IMR-90 (cell line): ENCODE measurements at regions not wholly inside any gene's neighbourhood (a gene's known extent, or its start where the extent isn't known, plus 50 kb on each side); places are given as distances from the start of the nearest gene placed in this dataset.

Experiments
- CHD1 ChIP-seq: IDR thresholded peaks from 2 replicates; pipeline ENCODE4 v1.6.1; 2012; ENCODE audit warnings: low read depth, low read length, improper control_type of control experiment
- MAZ ChIP-seq: IDR thresholded peaks from 2 replicates; pipeline ENCODE4 v1.6.1; 2012; ENCODE audit warnings: low read depth, mild to moderate bottlenecking, low read length, improper control_type of control experiment, moderate library complexity, borderline replicate concordance
- MXI1 ChIP-seq: IDR thresholded peaks from 2 replicates; pipeline ENCODE4 v1.6.1; 2012; ENCODE audit warnings: low read depth, mild to moderate bottlenecking, low read length, moderate library complexity, borderline replicate concordance
- POLR2A ChIP-seq: IDR thresholded peaks from 2 replicates; pipeline ENCODE4 v1.6.1; 2012; ENCODE audit warnings: mild to moderate bottlenecking, low read depth, low read length
- RAD21 ChIP-seq: IDR thresholded peaks from 2 replicates; pipeline ENCODE4 v1.6.1; 2012; ENCODE audit warnings: low read length, improper control_type of control experiment
- TF ChIP-seq, protein P1 (sequence below): conservative IDR thresholded peaks from 2 replicates; pipeline ENCODE4 v1.5.1; 2012; ENCODE audit warnings: mild to moderate bottlenecking, low read depth, low read length, improper control_type of control experiment

GRCh38 chr18:43876286-43876685 is 599.0 kb upstream of the SYT4 start:
- TF ChIP-seq POLR2A: no peak
- TF ChIP-seq, protein P1, sequence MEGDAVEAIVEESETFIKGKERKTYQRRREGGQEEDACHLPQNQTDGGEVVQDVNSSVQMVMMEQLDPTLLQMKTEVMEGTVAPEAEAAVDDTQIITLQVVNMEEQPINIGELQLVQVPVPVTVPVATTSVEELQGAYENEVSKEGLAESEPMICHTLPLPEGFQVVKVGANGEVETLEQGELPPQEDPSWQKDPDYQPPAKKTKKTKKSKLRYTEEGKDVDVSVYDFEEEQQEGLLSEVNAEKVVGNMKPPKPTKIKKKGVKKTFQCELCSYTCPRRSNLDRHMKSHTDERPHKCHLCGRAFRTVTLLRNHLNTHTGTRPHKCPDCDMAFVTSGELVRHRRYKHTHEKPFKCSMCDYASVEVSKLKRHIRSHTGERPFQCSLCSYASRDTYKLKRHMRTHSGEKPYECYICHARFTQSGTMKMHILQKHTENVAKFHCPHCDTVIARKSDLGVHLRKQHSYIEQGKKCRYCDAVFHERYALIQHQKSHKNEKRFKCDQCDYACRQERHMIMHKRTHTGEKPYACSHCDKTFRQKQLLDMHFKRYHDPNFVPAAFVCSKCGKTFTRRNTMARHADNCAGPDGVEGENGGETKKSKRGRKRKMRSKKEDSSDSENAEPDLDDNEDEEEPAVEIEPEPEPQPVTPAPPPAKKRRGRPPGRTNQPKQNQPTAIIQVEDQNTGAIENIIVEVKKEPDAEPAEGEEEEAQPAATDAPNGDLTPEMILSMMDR: no peak
- TF ChIP-seq MAZ: no peak
- TF ChIP-seq RAD21: no peak
- no peak for TF ChIP-seq MXI1
- TF ChIP-seq CHD1: no peak
